ENCODE measurements at regions not wholly inside any gene's neighbourhood (a gene's known extent, or its start where the extent isn't known, plus 50 kb on each side); places are given as distances from the start of the nearest gene placed in this dataset.
A peak's percentile ranks its signal among the peaks of the same experiment; 100 is the strongest.

DNA sequence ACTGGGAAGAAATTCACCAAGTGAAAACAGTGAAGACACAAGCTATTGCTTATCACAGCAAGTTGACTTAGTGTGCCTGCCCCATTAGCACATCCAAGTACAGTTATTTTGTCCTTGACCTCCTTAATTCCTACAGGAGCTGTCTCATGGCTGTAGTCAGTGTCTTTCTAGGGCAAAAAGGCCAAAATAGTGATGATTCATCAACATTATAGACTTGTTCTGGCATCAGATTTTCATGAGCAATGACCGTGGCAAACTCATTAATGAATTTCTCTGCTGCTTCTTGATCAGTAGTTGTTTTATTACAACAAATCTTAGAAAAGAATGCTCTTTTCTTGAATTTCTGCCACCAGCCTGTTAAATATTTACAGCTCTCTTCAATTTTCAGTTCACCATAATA lies 1169.3 kb upstream of the DDX18 start:
- no peak for DNase-seq (ENCODE audit: low spot score)

DNA sequence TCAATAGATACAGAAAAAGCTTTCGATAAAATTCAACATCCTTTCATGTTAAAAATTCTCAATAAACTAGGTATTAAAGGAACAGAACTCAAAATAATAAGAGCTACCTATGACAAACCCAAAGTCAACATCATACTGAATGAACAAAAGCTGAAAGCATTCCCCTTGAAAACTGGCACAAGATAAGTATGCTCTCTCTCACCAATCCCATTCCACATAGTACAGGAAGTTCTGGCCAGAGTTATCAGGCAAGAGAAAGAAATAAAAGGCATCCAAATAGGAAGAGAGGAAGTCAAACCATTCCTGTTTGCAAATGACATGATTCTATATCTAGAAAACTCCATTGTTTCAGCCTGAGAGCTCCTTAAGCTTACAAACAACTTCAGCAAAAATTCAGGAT lies 1145.8 kb upstream of the DDX18 start:
- DNase-seq (ENCODE audit: low spot score), result no peak

GRCh38 chr2:116669782-116670181 lies 1144.7 kb upstream of the DDX18 start:
- no peak for DNase-seq (ENCODE audit: low spot score)

DNA sequence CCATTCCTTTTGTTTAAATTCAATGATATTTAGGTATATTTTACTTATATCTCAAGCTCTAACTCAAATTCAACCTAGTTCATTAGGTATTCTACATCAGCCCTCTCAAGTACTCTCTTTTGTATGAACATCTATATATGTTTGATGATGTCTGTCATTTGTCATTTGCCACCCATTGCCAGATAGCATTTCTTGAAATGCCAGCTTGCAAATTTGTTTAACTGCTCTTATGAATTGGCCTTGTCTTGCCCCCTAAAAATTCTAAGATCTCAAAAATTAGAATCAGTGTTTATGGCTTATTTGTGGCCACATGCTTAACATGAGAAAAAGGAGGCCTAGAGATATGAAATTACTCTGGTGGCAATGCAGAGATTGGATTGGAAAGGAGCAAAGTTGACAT lies 1140.3 kb upstream of the DDX18 start:
- DNase-seq (ENCODE audit: low spot score), result no peak

DNA sequence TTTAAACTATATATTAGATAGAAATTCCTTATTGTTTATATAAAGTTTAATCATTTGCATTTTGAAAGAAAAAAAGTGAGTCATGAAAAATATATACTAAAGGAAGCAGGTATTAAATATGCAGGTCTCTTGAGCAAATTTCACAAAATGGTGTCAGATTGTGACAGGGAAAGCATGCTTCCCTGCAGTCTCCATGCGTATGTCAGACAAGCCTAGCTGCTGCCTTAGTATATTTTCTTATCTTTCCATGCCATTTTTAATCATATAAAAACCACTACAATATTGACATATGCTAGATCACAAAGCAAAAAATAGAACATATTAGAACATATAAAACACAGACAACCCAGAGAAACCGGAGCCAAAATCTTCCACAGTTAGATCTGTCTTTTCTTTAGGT lies 1137.7 kb upstream of the DDX18 start:
- no peak for DNase-seq (ENCODE audit: low spot score)

- no peak for DNase-seq (ENCODE audit: low spot score)
Observed at GRCh38 chr2:116680256-116680936, 1134.1 kb upstream of the DDX18 start.

DNA sequence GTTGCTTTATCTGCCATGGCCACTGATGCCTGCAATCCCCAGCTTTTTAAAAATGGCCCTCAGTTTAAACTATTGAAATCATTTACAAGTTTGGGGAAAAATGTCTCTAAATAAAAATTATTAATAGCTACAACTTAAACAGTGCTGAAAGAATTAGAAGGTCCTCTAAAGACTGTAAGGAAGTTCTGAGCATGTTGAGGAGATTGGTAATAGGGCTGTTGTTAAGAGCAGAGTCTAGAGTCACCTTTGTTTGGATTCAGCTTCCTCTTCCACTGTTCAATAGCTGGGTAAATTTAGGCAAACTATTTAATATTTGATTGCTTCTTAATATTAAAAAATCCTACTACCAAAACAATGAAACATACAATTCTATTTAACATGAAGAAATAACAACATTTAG lies 1127.1 kb upstream of the DDX18 start:
- no peak for DNase-seq (ENCODE audit: low spot score)

GRCh38 chr2:116692988-116693387 lies 1121.5 kb upstream of the DDX18 start:
- DNase-seq (ENCODE audit: low spot score), result no peak

GRCh38 chr2:116696223-116696622 lies 1118.3 kb upstream of the DDX18 start:
- DNase-seq (ENCODE audit: low spot score), result no peak

DNA sequence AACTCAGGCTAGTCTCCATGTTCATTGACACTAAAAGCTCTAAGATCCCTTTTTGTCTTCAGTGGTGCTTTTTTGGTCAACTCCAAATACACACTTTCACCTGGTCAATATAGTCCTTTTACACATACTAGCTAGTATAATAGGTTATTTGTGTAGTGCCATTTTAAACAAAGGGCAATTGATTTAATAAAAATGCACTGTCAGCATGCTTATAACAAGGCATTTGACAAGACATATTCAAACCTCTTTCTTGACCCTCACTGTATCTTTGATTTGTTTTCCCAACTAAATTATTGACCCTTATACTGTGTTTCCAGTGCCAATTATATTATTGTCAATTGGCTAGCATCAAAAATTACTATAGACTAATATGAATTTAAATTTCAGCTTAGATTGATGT lies 1117.6 kb upstream of the DDX18 start:
- no peak for DNase-seq (ENCODE audit: low spot score)

GRCh38 chr2:116706396-116706795 lies 1108.1 kb upstream of the DDX18 start:
- DNase-seq (ENCODE audit: low spot score), result no peak

- no peak for DNase-seq (ENCODE audit: low spot score)
Observed at GRCh38 chr2:116716038-116716437, 1098.5 kb upstream of the DDX18 start.

- DNase-seq (ENCODE audit: low spot score), result no peak
Observed at GRCh38 chr2:116716444-116716843, 1098.0 kb upstream of the DDX18 start.

DNA sequence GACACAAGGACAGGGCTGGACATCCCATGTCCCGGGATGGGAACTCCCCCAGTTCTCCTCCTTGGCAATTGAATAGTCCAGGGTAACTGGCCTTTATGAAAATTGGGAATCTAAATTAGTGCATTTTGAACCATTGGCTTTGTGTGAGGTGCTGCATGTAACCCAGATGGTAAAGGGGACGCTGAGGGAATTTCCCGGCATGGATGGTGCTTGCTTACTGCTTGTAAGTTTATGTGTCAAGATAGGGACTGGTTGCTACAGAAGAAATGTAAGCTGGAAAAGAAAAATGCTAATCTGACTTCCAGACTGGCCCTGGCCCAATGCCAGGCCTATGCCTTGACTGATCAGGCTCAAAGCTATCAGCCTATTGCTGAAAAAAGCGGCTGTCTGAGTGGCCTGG lies 1096.7 kb upstream of the DDX18 start:
- DNase-seq (ENCODE audit: low spot score), result no peak

GRCh38 chr2:116718451-116718850 lies 1096.0 kb upstream of the DDX18 start:
- no peak for DNase-seq (ENCODE audit: low spot score)

DNA sequence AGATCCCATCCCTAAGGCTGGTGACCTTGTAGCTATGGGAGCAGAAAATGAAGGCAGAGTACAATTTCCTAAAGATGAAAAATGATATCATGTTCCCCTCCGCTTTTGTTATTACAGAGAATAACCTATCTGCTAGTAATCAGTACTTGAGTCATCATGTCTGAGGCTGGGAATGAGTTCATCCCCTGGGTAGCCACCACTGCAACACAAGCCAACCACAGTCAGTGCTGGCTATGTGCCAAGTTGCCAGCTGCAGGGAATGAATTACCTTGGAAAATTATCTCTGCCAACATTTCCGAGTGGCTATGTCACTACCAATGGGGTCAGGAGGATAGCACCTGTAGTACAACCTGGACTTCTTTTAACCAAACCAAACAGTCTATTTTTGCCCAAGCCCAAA lies 1094.7 kb upstream of the DDX18 start:
- no peak for DNase-seq (ENCODE audit: low spot score)

DNA sequence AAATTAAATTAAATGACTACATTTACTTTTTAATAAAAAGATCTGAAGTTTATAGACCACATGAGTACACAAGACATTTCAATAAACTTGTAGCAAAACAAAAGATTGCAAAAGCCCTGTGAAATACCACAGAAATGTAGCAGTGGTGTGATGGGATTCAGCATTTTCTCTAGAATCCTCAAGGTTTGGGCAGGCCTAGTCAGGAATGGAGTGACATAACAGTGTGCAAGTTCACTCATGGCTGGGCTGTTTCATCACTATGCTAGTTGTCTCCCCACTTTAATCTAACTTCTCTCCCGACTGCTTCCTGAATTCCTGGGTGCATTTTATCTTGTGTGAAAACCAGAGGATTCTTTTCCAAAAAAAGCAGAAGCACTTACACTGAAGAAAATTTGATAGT lies 1089.9 kb upstream of the DDX18 start:
- DNase-seq (ENCODE audit: low spot score), result no peak

GRCh38 chr2:116732322-116732721 lies 1082.2 kb upstream of the DDX18 start:
- no peak for DNase-seq (ENCODE audit: low spot score)

- peak; percentile 7 for DNase-seq (ENCODE audit: low spot score)
Observed at GRCh38 chr2:116733699-116734098, 1080.8 kb upstream of the DDX18 start.

DNA sequence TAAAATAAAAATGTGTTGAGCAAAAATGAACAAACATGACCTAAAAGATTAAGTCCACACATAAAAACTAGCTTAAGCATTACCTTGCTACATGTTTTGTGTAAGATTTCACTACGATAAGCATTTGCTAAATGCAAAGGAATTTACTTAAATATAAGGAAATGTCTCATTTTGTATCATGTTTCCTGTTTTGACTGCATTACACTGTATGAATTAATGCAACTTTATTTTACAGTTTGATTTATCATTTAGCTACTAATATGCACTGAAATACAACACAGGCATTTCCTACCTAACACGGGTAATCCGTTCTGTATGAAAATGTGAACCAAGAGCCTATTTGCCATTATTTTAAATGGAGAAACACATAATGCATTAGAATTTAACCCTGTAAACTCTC lies 1076.5 kb upstream of the DDX18 start:
- DNase-seq (ENCODE audit: low spot score), result no peak

DNA sequence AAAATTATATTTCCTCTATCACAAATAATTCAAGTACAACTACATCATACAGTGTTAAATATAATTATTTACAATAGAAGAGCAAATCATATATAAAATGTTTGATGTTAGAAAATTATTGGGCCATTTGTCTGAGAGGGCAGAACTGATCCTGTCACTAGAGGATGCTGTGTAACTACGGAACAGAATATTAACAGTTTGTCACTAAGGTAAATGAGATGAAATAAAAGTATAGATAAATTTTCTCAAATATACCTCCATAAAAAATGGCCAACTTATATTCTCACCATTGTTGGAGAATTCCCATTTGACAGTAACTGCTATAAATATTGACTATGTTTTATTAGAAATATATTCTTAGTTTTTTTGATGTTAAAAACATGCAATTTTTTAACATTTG lies 1067.4 kb upstream of the DDX18 start:
- DNase-seq (ENCODE audit: low spot score), result no peak

GRCh38 chr2:116749994-116750393 lies 1064.5 kb upstream of the DDX18 start:
- no peak for DNase-seq (ENCODE audit: low spot score)

DNA sequence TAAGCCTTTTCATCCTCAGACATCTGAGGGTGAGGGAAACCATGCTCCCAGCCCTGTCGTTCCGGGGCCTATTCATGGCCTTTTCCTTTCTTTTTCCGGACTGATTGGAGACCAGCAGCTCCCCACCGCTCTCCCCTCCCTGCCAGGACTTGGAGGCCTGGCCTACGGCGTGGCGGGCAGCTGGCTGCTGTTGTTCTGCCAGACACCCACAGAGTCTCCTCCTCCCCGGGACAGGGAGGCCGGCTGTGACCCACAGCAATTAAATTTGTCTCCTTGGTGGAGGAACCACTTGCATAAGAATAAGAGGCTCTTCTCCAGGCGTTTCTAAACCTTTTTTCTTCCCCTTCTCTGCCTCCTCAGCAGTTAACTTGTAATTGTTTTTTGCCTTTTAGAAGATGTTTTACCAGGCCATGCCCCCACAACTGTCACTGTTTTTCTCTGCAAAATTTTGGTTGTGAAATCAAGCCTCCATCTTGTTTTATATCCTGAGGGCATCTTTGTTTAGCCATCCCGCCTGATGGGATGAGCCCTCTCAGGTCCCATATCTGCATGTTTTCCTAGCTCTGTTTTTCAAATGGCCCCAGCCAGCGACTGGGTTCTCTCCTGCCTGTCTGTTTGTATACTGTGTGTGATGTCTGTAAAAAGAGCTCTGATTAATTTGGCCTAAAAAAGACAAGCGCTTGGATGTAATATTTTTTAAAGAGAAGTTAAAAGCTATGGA lies 1060.0 kb upstream of the DDX18 start:
- no peak for DNase-seq (ENCODE audit: low spot score)

DNA sequence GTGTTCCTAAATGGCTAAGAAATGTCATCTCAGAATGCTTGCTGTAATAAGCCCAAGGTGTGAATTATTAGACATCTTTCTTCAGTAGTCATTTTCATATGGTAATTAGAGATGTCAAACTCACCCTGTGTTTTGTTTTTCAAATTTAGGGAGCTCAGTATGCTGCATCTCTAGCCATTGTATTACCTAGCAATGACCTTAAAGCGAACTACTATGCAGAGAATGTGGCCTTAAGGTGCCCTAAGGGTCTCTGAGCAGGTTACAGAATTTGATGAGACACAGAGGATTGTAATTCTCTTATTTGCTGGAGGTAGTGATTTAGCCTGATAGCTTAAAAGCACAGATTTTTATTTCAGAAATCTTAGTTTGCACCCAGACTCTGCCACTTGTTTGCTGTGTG lies 1052.6 kb upstream of the DDX18 start:
- DNase-seq (ENCODE audit: low spot score), result no peak

All from LoVo (cell line).